MCF 10A (cell line): ENCODE measurements at regions not wholly inside any gene's neighbourhood (a gene's known extent, or its start where the extent isn't known, plus 50 kb on each side); places are given as distances from the start of the nearest gene placed in this dataset.
A peak's percentile ranks its signal among the peaks of the same experiment; 100 is the strongest.

Source experiments
- BruUV-seq: library from RNA; stranded (reverse); fragments of 400-500 nt; replicated peaks from 2 replicates; lab custom pipeline; 2021; lab: Mats Ljungman, UMichigan
- CTCF ChIA-PET: fragments of 300-600 bp; sonication (Branson Sonifier 250); formaldehyde crosslinking; extraction: SDS; loops from one replicate; lab custom pipeline; 2021; ENCODE audit warnings: antibody characterized with exemption, inconsistent platforms; lab: Yijun Ruan, JAX
- POLR2A ChIA-PET: fragments of 300-600, 350-650 bp; sonication (Branson Sonifier 250); formaldehyde crosslinking; extraction: SDS; loops from one replicate; lab custom pipeline; 2020; ENCODE audit warnings: antibody characterized with exemption, inconsistent platforms; lab: Yijun Ruan, JAX
- DNase-seq: peaks from one replicate; pipeline ENCODE4 v3.0.0-alpha.2; 2018; ENCODE audit not compliant: unreplicated experiment
- H3K27ac Mint-ChIP-seq: one replicate; pipeline ENCODE4 v1.8.0; 2022; ENCODE audit warnings: mild to moderate bottlenecking, low read depth, mixed read lengths; ENCODE audit not compliant: unreplicated experiment
- H3K27me3 Mint-ChIP-seq: one replicate; pipeline ENCODE4 v1.8.0; 2022; ENCODE audit warnings: mixed read lengths; ENCODE audit not compliant: insufficient read depth, unreplicated experiment
- H3K36me3 Mint-ChIP-seq: one replicate; pipeline ENCODE4 v1.8.0; 2022; ENCODE audit warnings: mild to moderate bottlenecking, moderate library complexity, mixed read lengths; ENCODE audit not compliant: insufficient read depth, unreplicated experiment
- H3K4me1 Mint-ChIP-seq: one replicate; pipeline ENCODE4 v1.8.0; 2022; ENCODE audit warnings: mixed read lengths; ENCODE audit not compliant: insufficient read depth, unreplicated experiment
- H3K4me3 Mint-ChIP-seq: one replicate; pipeline ENCODE4 v1.8.0; 2022; ENCODE audit warnings: mild to moderate bottlenecking, moderate library complexity, mixed read lengths; ENCODE audit not compliant: unreplicated experiment
- H3K9me3 Mint-ChIP-seq: one replicate; pipeline ENCODE4 v1.8.0; 2022; ENCODE audit warnings: mixed read lengths; ENCODE audit not compliant: unreplicated experiment
- intact Hi-C: fragments of 100-400 bp; cut with micrococcal nuclease; formaldehyde crosslinking; loops from 2 replicates; pipeline ENCODE4 v1.14.1; 2022
- TF ChIP-seq, protein P1 (sequence below): fragments of 200-600 bp; IDR thresholded peaks from one replicate; pipeline ENCODE4 v1.8.0; 2022; ENCODE audit warnings: antibody characterized with exemption, mild to moderate bottlenecking; ENCODE audit not compliant: unreplicated experiment

DNA sequence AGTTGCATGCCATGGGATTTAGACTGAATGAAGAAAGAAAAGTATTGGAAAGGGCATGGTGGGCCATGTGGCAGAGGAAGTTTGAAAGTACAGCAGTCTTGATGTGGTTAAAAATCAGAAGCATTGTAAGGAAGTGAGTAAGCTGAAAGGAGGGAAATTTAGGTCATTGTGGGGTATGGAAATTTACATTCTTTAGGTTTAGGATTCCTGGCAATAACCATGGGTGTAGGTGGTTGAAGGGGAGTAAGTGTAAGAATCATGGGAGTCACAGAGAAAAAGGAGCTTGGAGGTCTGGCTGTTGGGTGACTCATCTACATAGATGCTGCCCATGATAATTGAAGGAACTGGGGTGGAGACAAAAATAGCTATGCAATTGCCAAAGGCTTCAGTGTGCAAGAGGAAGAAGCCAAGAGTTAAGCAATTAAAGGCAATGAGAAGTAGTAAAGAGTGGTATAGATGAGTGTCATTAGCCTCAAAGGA lies 243.8 kb upstream of the LDB2 start:
- Mint-ChIP-seq H3K27me3 (no peaks in the 10 kb centered on the region), H3K4me1 (peaks cover 9% of the 10 kb centered on the region), H3K27ac (no peak overlapping the region), H3K4me3 (no peak overlapping the region), H3K9me3 (peaks cover 9% of the 10 kb centered on the region), H3K36me3 (no peaks in the 10 kb centered on the region)
- TF ChIP-seq, protein P1, sequence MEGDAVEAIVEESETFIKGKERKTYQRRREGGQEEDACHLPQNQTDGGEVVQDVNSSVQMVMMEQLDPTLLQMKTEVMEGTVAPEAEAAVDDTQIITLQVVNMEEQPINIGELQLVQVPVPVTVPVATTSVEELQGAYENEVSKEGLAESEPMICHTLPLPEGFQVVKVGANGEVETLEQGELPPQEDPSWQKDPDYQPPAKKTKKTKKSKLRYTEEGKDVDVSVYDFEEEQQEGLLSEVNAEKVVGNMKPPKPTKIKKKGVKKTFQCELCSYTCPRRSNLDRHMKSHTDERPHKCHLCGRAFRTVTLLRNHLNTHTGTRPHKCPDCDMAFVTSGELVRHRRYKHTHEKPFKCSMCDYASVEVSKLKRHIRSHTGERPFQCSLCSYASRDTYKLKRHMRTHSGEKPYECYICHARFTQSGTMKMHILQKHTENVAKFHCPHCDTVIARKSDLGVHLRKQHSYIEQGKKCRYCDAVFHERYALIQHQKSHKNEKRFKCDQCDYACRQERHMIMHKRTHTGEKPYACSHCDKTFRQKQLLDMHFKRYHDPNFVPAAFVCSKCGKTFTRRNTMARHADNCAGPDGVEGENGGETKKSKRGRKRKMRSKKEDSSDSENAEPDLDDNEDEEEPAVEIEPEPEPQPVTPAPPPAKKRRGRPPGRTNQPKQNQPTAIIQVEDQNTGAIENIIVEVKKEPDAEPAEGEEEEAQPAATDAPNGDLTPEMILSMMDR, result no peak
- CTCF ChIA-PET, result interaction anchor here (0.5 to 0.6 kb wide), 3 partner anchors 62 to 361 kb away, joined by 3 read pairs; no protein-coding TSS in a partner anchor
- intact Hi-C loops, result no loop called here
- POLR2A ChIA-PET, result interaction anchor here (0.6 to 0.7 kb wide), 2 partner anchors 14 to 873 kb away, joined by 3 read pairs; no protein-coding TSS in a partner anchor
- DNase-seq, result peak; percentile 76
- no TSS peak for BruUV-seq

- H3K4me1 Mint-ChIP-seq, result peaks cover 9% of the 10 kb centered on the region
- intact Hi-C loops, result no loop called here
- TF ChIP-seq, protein P1, result no peak
- no peak overlapping the region for H3K27ac Mint-ChIP-seq
- no TSS peak for BruUV-seq
- ChIA-PET POLR2A (no interaction called here), CTCF (no interaction called here)
- H3K27me3 Mint-ChIP-seq, result no peaks in the 10 kb centered on the region
- no peak overlapping the region for H3K4me3 Mint-ChIP-seq
- H3K36me3 Mint-ChIP-seq, result no peaks in the 10 kb centered on the region
- no peak for DNase-seq
- H3K9me3 Mint-ChIP-seq, result peaks cover 7% of the 10 kb centered on the region
Observed at GRCh38 chr4:17138847-17139246, 240.4 kb upstream of the LDB2 start.

GRCh38 chr4:17134565-17134964 lies 236.1 kb upstream of the LDB2 start:
- Mint-ChIP-seq H3K9me3 (peaks cover 12% of the 10 kb centered on the region), H3K4me1 (no peaks in the 10 kb centered on the region), H3K27ac (no peak overlapping the region), H3K4me3 (no peak overlapping the region), H3K36me3 (no peaks in the 10 kb centered on the region), H3K27me3 (no peaks in the 10 kb centered on the region)
- TF ChIP-seq, protein P1, result no peak
- no TSS peak for BruUV-seq
- CTCF ChIA-PET, result no interaction called here
- no peak for DNase-seq
- POLR2A ChIA-PET, result no interaction called here
- intact Hi-C loops, result no loop called here

DNA sequence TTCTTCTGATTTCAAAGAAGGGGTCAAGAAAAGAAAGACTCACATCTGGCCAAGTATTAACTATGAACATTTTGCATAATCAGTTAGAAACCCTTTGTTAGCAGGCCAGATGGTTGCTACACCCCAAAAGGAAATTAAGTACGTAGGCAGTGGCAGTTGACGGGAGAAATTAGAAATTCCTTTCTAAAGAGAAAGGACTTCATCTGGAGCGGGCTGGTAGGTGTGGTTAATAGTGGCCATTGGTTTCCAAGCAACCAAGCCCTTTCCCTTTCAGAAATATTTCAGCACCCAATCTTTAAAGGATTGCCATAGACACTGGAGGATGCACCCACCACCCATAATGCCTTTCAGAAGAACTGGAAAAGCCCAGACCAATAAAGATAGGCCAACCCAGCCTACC lies 235.7 kb upstream of the LDB2 start:
- TF ChIP-seq, protein P1, result no peak
- intact Hi-C loops, result no loop called here
- Mint-ChIP-seq H3K36me3 (no peaks in the 10 kb centered on the region), H3K27me3 (no peaks in the 10 kb centered on the region), H3K4me1 (no peaks in the 10 kb centered on the region), H3K4me3 (no peak overlapping the region), H3K27ac (no peak overlapping the region), H3K9me3 (peaks cover 12% of the 10 kb centered on the region)
- DNase-seq, result no peak
- no TSS peak for BruUV-seq
- POLR2A ChIA-PET, result no interaction called here
- CTCF ChIA-PET, result interaction anchor here (0.6 kb wide), 1 partner anchor 10 kb away, joined by 3 read pairs; no protein-coding TSS in a partner anchor
